Kidney (tissue), 13 donors: ENCODE measurements at regions not wholly inside any gene's neighbourhood (a gene's known extent, or its start where the extent isn't known, plus 50 kb on each side); places are given as distances from the start of the nearest gene placed in this dataset.

ENCODE experiments used
- DNase-seq, 5 donors: peaks; one replicate each; pipeline ENCODE4 v3.0.0-alpha.2; 2013 to 2020
- FAIRE-seq: peaks from 2 replicates; lab custom pipeline; 2012; peaks lifted over from hg19 to GRCh38; lab: Jason Lieb, UNC
- H3K27ac ChIP-seq, 2 donors: one replicate each; pipeline ENCODE4 v1.7.0; 2013; ENCODE audit warnings: low read depth in 2 of 2, low read length in 2 of 2, inconsistent platforms in 1 of 2
- H3K27me3 ChIP-seq: one replicate; pipeline ENCODE4 v1.7.1; 2013; ENCODE audit warnings: low read length, inconsistent platforms; ENCODE audit not compliant: control insufficient read depth, insufficient read depth
- H3K36me3 ChIP-seq, 3 donors: one replicate each; pipeline versions ENCODE4 v1.7.0 to v1.7.1; 2013; ENCODE audit warnings: low read length in 3 of 3, control low read depth in 1 of 3, inconsistent platforms in 1 of 3; ENCODE audit not compliant: insufficient read depth in 3 of 3, control insufficient read depth in 2 of 3
- H3K4me1 ChIP-seq, 3 donors: one replicate each; pipeline versions ENCODE4 v1.7.0 to v1.7.1; 2013; ENCODE audit warnings: low read length in 3 of 3, inconsistent platforms in 1 of 3, low read depth in 1 of 3; ENCODE audit not compliant: control insufficient read depth in 2 of 3, insufficient read depth in 2 of 3
- H3K4me3 ChIP-seq, 3 donors: one replicate each; pipeline versions ENCODE4 v1.7.0 to v1.8.1; 2013; ENCODE audit warnings: low read length in 3 of 3, control low read depth in 1 of 3, inconsistent platforms in 1 of 3
- H3K9ac ChIP-seq, 3 donors: one replicate each; pipeline versions ENCODE4 v1.7.0 to v1.7.1; 2013; ENCODE audit warnings: low read length in 3 of 3, control low read depth in 1 of 3, inconsistent platforms in 1 of 3
- H3K9me3 ChIP-seq, 3 donors: one replicate each; pipeline versions ENCODE4 v1.7.0 to v1.7.1; 2013; ENCODE audit warnings: low read length in 3 of 3, control low read depth in 1 of 3, inconsistent platforms in 1 of 3; ENCODE audit not compliant: control insufficient read depth in 2 of 3, insufficient read depth in 1 of 3
- intact Hi-C: fragments of 100-400 bp; cut with DNase I; formaldehyde crosslinking; loops from one replicate; pipeline ENCODE4 v1.11.1; 2022
- TF ChIP-seq, protein P1 (sequence below): IDR thresholded peaks from 3 replicates; pipeline ENCODE4 v1.5.1; 2012; ENCODE audit warnings: mild to moderate bottlenecking, moderate library complexity, borderline replicate concordance; ENCODE audit not compliant: insufficient read depth; ENCODE audit errors: extremely low read depth
- donor health status: control.
- donor health status: control.
- donor health status: control.
- donor health status: control.
- donor health status: control.
- donor health status: DM: yes; HTN: yes; CAD: no.
- donor health status: Normal renal cell carcinoma (clear cell type).

DNA sequence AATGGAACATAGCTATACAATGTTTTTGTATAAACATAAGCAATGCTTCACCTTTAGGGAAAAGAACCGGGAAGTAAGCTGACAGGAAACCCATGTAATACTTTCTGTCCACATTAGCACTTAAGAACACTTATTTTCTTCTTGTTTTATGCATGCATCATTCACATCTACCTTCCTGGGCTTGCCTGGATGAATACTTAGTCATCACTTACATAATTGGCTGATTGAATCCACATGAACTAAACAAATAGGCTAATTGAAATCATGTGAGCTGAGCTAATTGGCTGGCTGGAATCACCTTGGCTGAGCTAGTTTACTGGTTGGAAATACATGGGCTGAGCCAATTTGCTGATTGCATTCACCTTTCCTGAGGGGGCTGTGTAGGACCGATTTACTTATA is 78.8 kb downstream of the ZNF726 start:
- FAIRE-seq: no peak

DNA sequence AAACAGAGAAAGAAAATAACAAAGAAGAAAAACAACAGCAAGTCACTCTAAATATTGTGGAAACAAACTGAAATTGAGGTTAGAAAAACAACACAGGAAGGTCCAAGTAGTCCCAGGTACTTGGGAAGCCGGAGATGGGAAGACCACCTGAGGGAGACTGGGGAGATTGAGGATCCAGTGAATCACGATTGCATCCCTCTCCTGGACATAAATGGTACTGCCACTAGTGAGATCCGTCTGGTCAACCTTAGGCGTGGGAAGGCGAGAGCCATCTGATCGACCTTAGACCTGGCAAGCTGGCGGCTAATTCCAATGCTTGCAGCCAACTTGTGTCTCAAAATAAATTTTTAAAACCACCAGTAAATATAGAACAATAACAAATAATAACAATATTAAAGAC is 81.9 kb downstream of the ZNF726 start:
- DNase-seq (no peak), FAIRE-seq (no peak)
- Histone ChIP-seq H3K27me3 (no peaks in the 10 kb centered on the region), H3K9ac (no peak overlapping the region), H3K27ac (no peak overlapping the region), H3K4me1 (no peaks in the 10 kb centered on the region), H3K9me3 (peaks cover 0 to 4% (median 2%) of the 10 kb centered on the region in 3 donors), H3K36me3 (no peaks in the 10 kb centered on the region), H3K4me3 (no peak overlapping the region)
- intact Hi-C loops: no loop called here
- TF ChIP-seq, protein P1, sequence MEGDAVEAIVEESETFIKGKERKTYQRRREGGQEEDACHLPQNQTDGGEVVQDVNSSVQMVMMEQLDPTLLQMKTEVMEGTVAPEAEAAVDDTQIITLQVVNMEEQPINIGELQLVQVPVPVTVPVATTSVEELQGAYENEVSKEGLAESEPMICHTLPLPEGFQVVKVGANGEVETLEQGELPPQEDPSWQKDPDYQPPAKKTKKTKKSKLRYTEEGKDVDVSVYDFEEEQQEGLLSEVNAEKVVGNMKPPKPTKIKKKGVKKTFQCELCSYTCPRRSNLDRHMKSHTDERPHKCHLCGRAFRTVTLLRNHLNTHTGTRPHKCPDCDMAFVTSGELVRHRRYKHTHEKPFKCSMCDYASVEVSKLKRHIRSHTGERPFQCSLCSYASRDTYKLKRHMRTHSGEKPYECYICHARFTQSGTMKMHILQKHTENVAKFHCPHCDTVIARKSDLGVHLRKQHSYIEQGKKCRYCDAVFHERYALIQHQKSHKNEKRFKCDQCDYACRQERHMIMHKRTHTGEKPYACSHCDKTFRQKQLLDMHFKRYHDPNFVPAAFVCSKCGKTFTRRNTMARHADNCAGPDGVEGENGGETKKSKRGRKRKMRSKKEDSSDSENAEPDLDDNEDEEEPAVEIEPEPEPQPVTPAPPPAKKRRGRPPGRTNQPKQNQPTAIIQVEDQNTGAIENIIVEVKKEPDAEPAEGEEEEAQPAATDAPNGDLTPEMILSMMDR: no peak

More for the DNA sequence above, 78.8 kb downstream of the ZNF726 start:
- Histone ChIP-seq H3K27me3 (no peaks in the 10 kb centered on the region), H3K36me3 (no peaks in the 10 kb centered on the region), H3K9ac (no peak overlapping the region), H3K9me3 (peaks cover 0 to 3% (median 1%) of the 10 kb centered on the region in 3 donors), H3K27ac (no peak overlapping the region), H3K4me3 (no peak overlapping the region), H3K4me1 (no peaks in the 10 kb centered on the region)
- TF ChIP-seq, protein P1: no peak
- DNase-seq: no peak
- intact Hi-C loops: no loop called here

DNA sequence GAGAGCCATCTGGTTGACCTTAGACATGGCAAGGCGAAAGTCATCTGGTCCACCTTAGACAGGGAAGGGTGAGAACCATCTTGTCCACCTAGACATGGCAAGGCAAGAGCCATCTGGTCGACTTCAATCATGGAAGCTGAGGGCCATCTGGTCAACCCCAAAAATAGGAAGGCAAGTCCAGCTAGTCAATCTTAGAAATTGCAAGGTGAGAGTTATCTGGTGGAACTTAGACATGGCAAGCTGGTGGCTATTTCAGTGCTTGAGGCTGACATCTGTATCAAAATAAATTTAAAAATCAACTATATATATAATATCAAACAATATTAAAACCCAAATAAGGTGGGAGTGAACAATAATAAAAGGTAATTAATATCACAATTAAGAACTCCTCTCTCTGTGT is 83.9 kb downstream of the ZNF726 start:
- H3K9me3 ChIP-seq: peaks cover 0 to 4% (median 2%) of the 10 kb centered on the region in 3 donors
- FAIRE-seq (no peak), DNase-seq (no peak)
- no peak overlapping the region for H3K27ac ChIP-seq
- TF ChIP-seq, protein P1: no peak
- no peak overlapping the region for H3K9ac ChIP-seq
- intact Hi-C loops: no loop called here
- H3K27me3 ChIP-seq: no peaks in the 10 kb centered on the region
- no peaks in the 10 kb centered on the region for H3K4me1 ChIP-seq
- no peaks in the 10 kb centered on the region for H3K36me3 ChIP-seq
- no peak overlapping the region for H3K4me3 ChIP-seq
